Activated naive CD8-positive, alpha-beta T cell treated with anti-CD3 and anti-CD28 coated beads for 36 hours (primary cell): ENCODE measurements at regions not wholly inside any gene's neighbourhood (a gene's known extent, or its start where the extent isn't known, plus 50 kb on each side); places are given as distances from the start of the nearest gene placed in this dataset.
"Not testable (repeated sequence)": the region's sequence is repeated elsewhere in the genome, so short reads cannot be mapped to it uniquely, and the experiment has no call there.

ENCODE experiments used
- DNase-seq: peaks from one replicate; pipeline ENCODE4 v3.0.0; 2021
- H3K27ac Mint-ChIP-seq: one replicate; pipeline ENCODE4 v1.8.0; 2022; ENCODE audit warnings: mild to moderate bottlenecking, moderate library complexity, mixed read lengths
- H3K27me3 Mint-ChIP-seq: one replicate; pipeline ENCODE4 v1.8.0; 2022; ENCODE audit warnings: mild to moderate bottlenecking, mixed read lengths
- H3K36me3 Mint-ChIP-seq: one replicate; pipeline ENCODE4 v1.8.0; 2021; ENCODE audit warnings: mild to moderate bottlenecking, mixed read lengths
- H3K4me1 Mint-ChIP-seq: one replicate; pipeline ENCODE4 v1.8.0; 2021; ENCODE audit warnings: mixed read lengths
- H3K4me3 Mint-ChIP-seq: one replicate; pipeline ENCODE4 v1.8.0; 2022; ENCODE audit warnings: mild to moderate bottlenecking, moderate library complexity, mixed read lengths
- H3K9me3 Mint-ChIP-seq: one replicate; pipeline ENCODE4 v1.8.0; 2022; ENCODE audit warnings: mixed read lengths

DNA sequence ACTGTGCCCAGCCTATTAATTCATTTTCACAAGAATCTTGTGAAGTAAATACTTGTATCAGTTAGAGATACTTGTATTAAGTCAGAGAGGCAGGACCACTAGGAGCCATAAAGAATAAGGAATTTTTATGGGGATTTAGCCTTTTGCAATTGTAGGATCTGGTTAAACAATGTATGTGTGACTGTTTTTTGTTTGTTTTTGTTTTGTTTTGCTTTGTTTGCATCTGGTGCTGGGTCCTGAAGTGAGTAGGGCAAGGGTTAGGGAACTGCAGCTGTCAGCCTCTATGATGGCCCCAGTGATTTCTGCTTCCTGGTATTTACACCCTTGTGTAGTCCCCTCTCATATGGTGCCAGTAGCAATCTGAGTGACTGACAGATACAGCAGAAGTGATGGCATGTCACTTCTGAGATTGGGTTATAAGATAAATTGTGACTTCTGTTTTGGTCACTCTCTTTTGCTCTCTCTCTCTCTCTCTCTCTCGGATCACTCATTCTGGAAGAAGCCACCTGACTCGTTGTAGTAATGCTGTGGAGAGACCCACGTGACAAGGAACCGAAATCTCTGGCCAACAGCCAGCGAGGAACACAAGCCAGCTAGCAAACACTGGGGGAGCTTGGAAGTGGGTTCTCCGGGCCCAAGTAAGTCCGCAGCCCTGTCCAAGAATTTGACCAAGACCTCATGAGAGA lies 96.2 kb upstream of the MARK1 start:
- Mint-ChIP-seq H3K27ac (no peak overlapping the region), H3K4me3 (no peak overlapping the region), H3K4me1 (no peaks in the 10 kb centered on the region), H3K9me3 (no peaks in the 10 kb centered on the region), H3K36me3 (no peaks in the 10 kb centered on the region), H3K27me3 (peaks cover 21% of the 10 kb centered on the region)
- DNase-seq: no peak

DNA sequence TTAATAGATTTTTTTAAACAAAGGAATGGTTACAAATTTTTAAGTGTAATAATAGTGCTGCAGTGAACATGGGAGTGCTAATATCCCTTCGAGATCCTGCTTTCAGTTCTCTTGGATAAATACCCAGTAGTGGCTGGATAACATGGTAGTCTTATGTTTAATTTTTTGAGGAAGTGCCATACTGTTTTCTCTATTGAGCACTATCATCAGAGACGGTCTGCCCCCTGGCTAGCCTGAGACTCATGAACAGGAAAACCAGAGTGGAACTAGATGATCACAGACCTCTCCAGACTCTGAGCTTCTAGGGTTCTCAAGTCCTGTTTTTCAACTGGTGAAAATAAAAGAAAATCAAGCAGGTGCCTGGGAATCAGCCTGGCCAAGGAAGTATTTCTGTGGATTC lies 97.3 kb upstream of the MARK1 start:
- no peaks in the 10 kb centered on the region for H3K36me3 Mint-ChIP-seq
- no peaks in the 10 kb centered on the region for H3K4me1 Mint-ChIP-seq
- DNase-seq: no peak
- no peak overlapping the region for H3K27ac Mint-ChIP-seq
- peaks cover 21% of the 10 kb centered on the region for H3K27me3 Mint-ChIP-seq
- no peaks in the 10 kb centered on the region for H3K9me3 Mint-ChIP-seq
- H3K4me3 Mint-ChIP-seq: no peak overlapping the region

- no peaks in the 10 kb centered on the region for H3K36me3 Mint-ChIP-seq
- H3K4me1 Mint-ChIP-seq: no peaks in the 10 kb centered on the region
- H3K4me3 Mint-ChIP-seq: no peak overlapping the region
- peaks cover 17% of the 10 kb centered on the region for H3K27me3 Mint-ChIP-seq
- DNase-seq: no peak
- H3K9me3 Mint-ChIP-seq: no peaks in the 10 kb centered on the region
- no peak overlapping the region for H3K27ac Mint-ChIP-seq
Measured at GRCh38 chr1:220430059-220430458, 97.9 kb upstream of the MARK1 start.

GRCh38 chr1:220426989-220427388 lies 100.9 kb upstream of the MARK1 start:
- no peaks in the 10 kb centered on the region for H3K4me1 Mint-ChIP-seq
- no peaks in the 10 kb centered on the region for H3K36me3 Mint-ChIP-seq
- DNase-seq: no peak
- H3K27ac Mint-ChIP-seq: no peak overlapping the region
- H3K4me3 Mint-ChIP-seq: no peak overlapping the region
- H3K27me3 Mint-ChIP-seq: peaks cover 5% of the 10 kb centered on the region
- no peaks in the 10 kb centered on the region for H3K9me3 Mint-ChIP-seq

GRCh38 chr1:220425852-220426251 lies 102.1 kb upstream of the MARK1 start:
- Mint-ChIP-seq H3K4me1 (no peaks in the 10 kb centered on the region), H3K9me3 (no peaks in the 10 kb centered on the region), H3K27ac (no peak overlapping the region), H3K27me3 (peaks cover 8% of the 10 kb centered on the region), H3K36me3 (no peaks in the 10 kb centered on the region), H3K4me3 (no peak overlapping the region)
- DNase-seq: no peak

DNA sequence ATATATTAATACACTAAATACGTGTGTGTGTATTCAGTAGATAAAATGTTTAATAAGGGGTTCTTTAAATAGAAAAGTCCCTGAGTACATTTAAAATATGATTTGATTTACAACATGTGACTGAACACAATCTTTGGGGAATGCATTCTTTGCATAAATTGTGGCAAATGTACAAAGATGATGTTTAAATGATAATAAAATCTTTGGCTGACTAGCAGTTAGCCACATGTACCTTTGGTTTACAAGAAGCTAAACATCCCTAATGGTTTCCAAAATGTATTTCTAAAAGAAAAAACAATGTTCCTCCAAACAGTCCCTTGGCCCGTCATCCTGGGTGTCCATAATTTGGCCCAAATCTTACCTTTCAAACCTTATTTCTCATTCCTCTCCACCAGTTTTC lies 106.4 kb upstream of the MARK1 start:
- DNase-seq: no peak
- no peaks in the 10 kb centered on the region for H3K9me3 Mint-ChIP-seq
- H3K27me3 Mint-ChIP-seq: peaks cover 4% of the 10 kb centered on the region
- H3K27ac Mint-ChIP-seq: no peak overlapping the region
- no peaks in the 10 kb centered on the region for H3K4me1 Mint-ChIP-seq
- no peaks in the 10 kb centered on the region for H3K36me3 Mint-ChIP-seq
- no peak overlapping the region for H3K4me3 Mint-ChIP-seq

GRCh38 chr1:220420726-220421125 lies 107.2 kb upstream of the MARK1 start:
- no peak overlapping the region for H3K4me3 Mint-ChIP-seq
- H3K36me3 Mint-ChIP-seq: no peaks in the 10 kb centered on the region
- no peaks in the 10 kb centered on the region for H3K9me3 Mint-ChIP-seq
- H3K4me1 Mint-ChIP-seq: no peaks in the 10 kb centered on the region
- H3K27me3 Mint-ChIP-seq: peaks cover 4% of the 10 kb centered on the region
- DNase-seq: no peak
- no peak overlapping the region for H3K27ac Mint-ChIP-seq

GRCh38 chr1:220412382-220412781 lies 115.6 kb upstream of the MARK1 start:
- not testable (repeated sequence) for H3K36me3 Mint-ChIP-seq, H3K4me1 Mint-ChIP-seq, H3K27ac Mint-ChIP-seq, H3K9me3 Mint-ChIP-seq, DNase-seq, H3K4me3 Mint-ChIP-seq, H3K27me3 Mint-ChIP-seq

DNA sequence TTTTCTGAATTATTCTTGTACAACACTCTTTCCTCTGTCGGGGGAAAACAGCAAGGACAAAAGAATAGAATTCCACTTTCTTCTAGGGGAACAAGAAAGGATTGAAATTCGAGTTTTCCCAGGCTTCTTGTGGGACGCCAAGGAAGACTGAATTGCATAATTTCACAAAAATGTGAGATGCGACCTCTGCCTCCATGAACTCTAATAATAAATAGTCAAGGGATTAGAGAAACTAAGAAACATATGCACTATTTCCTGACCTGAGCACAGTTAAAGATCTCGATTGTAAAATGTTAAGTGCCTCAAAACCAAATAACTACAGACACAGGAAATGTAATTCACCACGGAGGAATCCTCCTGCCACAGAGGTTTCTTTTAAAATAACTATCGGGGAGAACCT lies 117.3 kb upstream of the MARK1 start:
- peaks cover 8% of the 10 kb centered on the region for H3K27me3 Mint-ChIP-seq
- H3K27ac Mint-ChIP-seq: no peak overlapping the region
- no peaks in the 10 kb centered on the region for H3K9me3 Mint-ChIP-seq
- H3K36me3 Mint-ChIP-seq: no peaks in the 10 kb centered on the region
- DNase-seq: no peak
- H3K4me1 Mint-ChIP-seq: no peaks in the 10 kb centered on the region
- H3K4me3 Mint-ChIP-seq: no peak overlapping the region

- DNase-seq: no peak
- no peak overlapping the region for H3K27ac Mint-ChIP-seq
- H3K36me3 Mint-ChIP-seq: no peaks in the 10 kb centered on the region
- H3K4me1 Mint-ChIP-seq: no peaks in the 10 kb centered on the region
- peaks cover 10% of the 10 kb centered on the region for H3K27me3 Mint-ChIP-seq
- H3K4me3 Mint-ChIP-seq: no peak overlapping the region
- no peaks in the 10 kb centered on the region for H3K9me3 Mint-ChIP-seq
Measured at GRCh38 chr1:220409771-220410595, 118.0 kb upstream of the MARK1 start.

DNA sequence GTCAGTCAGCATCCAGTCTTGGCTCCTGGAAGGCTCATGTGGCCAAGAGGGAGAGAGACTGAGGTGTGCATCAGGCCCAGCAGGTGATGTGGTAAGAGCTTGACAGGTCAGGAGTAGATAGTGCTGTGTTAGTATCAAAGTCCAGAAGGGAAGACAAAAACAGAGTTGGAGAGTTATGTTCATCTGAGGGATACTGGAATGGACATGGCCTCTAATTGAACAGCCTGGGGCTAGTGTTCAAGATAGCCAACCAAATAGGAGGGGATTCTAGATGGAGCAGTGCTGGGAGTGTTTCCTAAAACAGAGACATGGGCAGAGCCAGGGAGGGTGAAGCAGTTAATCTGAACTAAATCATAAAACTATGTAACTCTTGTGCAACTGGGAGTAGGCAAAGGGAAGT lies 120.7 kb upstream of the MARK1 start:
- no peaks in the 10 kb centered on the region for H3K4me1 Mint-ChIP-seq
- H3K27me3 Mint-ChIP-seq: peaks cover 36% of the 10 kb centered on the region
- H3K36me3 Mint-ChIP-seq: no peaks in the 10 kb centered on the region
- no peak overlapping the region for H3K4me3 Mint-ChIP-seq
- peaks cover 4% of the 10 kb centered on the region for H3K9me3 Mint-ChIP-seq
- H3K27ac Mint-ChIP-seq: no peak overlapping the region
- DNase-seq: no peak

DNA sequence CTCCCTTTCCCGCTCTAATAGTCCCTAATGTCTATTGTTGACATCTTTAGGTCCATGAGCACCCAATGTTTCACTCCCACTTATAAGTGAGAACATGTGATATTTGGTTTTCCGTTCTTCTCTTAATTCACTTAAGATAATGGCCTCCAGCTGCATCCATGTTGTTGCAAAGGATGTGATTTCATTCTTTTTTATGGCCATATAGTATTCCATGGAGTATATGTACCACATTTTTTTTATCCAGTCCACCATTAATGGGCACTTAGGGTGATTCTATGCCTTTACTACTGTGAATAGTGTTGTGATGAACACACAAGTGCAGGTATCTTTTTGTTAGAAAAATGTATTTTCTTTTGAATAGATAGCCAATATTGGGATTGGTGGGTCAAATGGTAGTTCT lies 126.0 kb upstream of the RAB3GAP2 start:
- H3K36me3 Mint-ChIP-seq: no peaks in the 10 kb centered on the region
- no peak overlapping the region for H3K27ac Mint-ChIP-seq
- peaks cover 8% of the 10 kb centered on the region for H3K9me3 Mint-ChIP-seq
- peaks cover 51% of the 10 kb centered on the region for H3K27me3 Mint-ChIP-seq
- H3K4me3 Mint-ChIP-seq: no peak overlapping the region
- no peak for DNase-seq
- no peaks in the 10 kb centered on the region for H3K4me1 Mint-ChIP-seq

- no peak overlapping the region for H3K4me3 Mint-ChIP-seq
- DNase-seq: no peak
- no peaks in the 10 kb centered on the region for H3K9me3 Mint-ChIP-seq
- H3K27ac Mint-ChIP-seq: no peak overlapping the region
- H3K36me3 Mint-ChIP-seq: no peaks in the 10 kb centered on the region
- H3K27me3 Mint-ChIP-seq: peaks cover 33% of the 10 kb centered on the region
- H3K4me1 Mint-ChIP-seq: no peaks in the 10 kb centered on the region
Measured at GRCh38 chr1:220391491-220391890, 119.2 kb upstream of the RAB3GAP2 start.

DNA sequence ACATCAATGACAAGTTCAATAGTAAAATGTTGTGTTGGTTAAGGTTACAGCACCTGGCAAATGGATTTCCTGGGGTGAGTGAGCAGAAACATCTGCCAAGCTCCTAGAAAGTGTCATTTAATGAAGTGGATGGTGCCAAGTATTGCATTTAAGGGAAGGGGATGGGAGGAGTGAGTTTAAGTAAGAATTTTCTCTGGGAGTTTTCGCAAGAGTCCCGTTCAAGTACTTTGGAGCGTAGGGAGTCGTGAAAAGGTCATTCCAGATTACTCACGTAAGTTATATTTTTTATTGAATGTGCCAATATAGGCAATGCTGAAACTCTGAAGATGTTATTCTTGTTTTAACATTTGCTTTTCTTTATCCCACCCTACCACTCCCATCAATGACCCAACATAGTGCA lies 117.4 kb upstream of the RAB3GAP2 start:
- no peaks in the 10 kb centered on the region for H3K36me3 Mint-ChIP-seq
- H3K27ac Mint-ChIP-seq: no peak overlapping the region
- peaks cover 4% of the 10 kb centered on the region for H3K9me3 Mint-ChIP-seq
- H3K4me3 Mint-ChIP-seq: no peak overlapping the region
- H3K4me1 Mint-ChIP-seq: no peaks in the 10 kb centered on the region
- H3K27me3 Mint-ChIP-seq: peaks cover 33% of the 10 kb centered on the region
- DNase-seq: no peak

- peaks cover 4% of the 10 kb centered on the region for H3K9me3 Mint-ChIP-seq
- no peak overlapping the region for H3K27ac Mint-ChIP-seq
- DNase-seq: no peak
- no peaks in the 10 kb centered on the region for H3K36me3 Mint-ChIP-seq
- no peak overlapping the region for H3K4me3 Mint-ChIP-seq
- peaks cover 33% of the 10 kb centered on the region for H3K27me3 Mint-ChIP-seq
- no peaks in the 10 kb centered on the region for H3K4me1 Mint-ChIP-seq
Measured at GRCh38 chr1:220386494-220387195, 114.4 kb upstream of the RAB3GAP2 start.
